ENCODE measurements at regions not wholly inside any gene's neighbourhood (a gene's known extent, or its start where the extent isn't known, plus 50 kb on each side); places are given as distances from the start of the nearest gene placed in this dataset.

- Mint-ChIP-seq H3K9me3 (peaks cover 5% of the 10 kb centered on the region), H3K4me1 (peaks cover 6% of the 10 kb centered on the region), H3K27ac (no peak overlapping the region), H3K27me3 (ENCODE audit: low read depth) (no peaks in the 10 kb centered on the region), H3K36me3 (no peaks in the 10 kb centered on the region), H3K4me3 (no peak overlapping the region)
- no peak for TF ChIP-seq CTCF (IDR thresholded peaks at IDR 0.05; ENCODE audit: unreplicated experiment)
- no peak for DNase-seq (ENCODE audit: low spot score in 2 of 2, unreplicated experiment in 2 of 2)
Measured at GRCh38 chr9:18371621-18372020, 102.3 kb upstream of the ADAMTSL1 start.

GRCh38 chr9:18379073-18379811 is 94.7 kb upstream of the ADAMTSL1 start:
- Mint-ChIP-seq H3K4me1 (peaks cover 7% of the 10 kb centered on the region), H3K4me3 (no peak overlapping the region), H3K36me3 (no peaks in the 10 kb centered on the region), H3K27me3 (ENCODE audit: low read depth) (no peaks in the 10 kb centered on the region), H3K9me3 (peaks cover 5% of the 10 kb centered on the region), H3K27ac (peak overlapping the region; percentile 14)
- no peak for TF ChIP-seq CTCF (IDR thresholded peaks at IDR 0.05; ENCODE audit: unreplicated experiment)
- no peak for DNase-seq (ENCODE audit: low spot score in 2 of 2, unreplicated experiment in 2 of 2)

GRCh38 chr9:18382243-18382642 is 91.7 kb upstream of the ADAMTSL1 start:
- no peak overlapping the region for H3K4me3 Mint-ChIP-seq
- no peaks in the 10 kb centered on the region for H3K36me3 Mint-ChIP-seq
- no peak for DNase-seq (ENCODE audit: low spot score in 2 of 2, unreplicated experiment in 2 of 2)
- peaks cover 10% of the 10 kb centered on the region for H3K4me1 Mint-ChIP-seq
- H3K9me3 Mint-ChIP-seq = no peaks in the 10 kb centered on the region
- TF ChIP-seq CTCF (IDR thresholded peaks at IDR 0.05; ENCODE audit: unreplicated experiment) = no peak
- no peak overlapping the region for H3K27ac Mint-ChIP-seq
- no peaks in the 10 kb centered on the region for H3K27me3 Mint-ChIP-seq (ENCODE audit: low read depth)

DNA sequence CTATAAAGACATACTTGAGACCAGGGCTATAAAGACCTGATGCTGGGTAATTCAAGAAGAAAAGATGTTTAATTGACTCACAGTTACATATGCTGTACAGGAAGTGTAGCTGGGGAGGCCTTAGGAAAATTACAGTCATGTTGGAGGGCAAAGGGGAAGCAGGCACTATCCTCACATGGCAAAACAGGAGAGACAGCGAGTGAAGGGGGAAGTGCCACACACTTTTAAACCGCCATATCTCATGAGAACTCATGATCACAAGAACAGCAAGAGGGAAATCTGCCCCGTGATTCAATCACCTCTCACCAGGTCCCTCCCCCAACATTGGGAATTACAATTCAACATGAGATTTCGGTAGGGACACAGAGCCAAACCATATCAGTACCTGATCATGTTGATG is 89.9 kb upstream of the ADAMTSL1 start:
- H3K27me3 Mint-ChIP-seq (ENCODE audit: low read depth) = no peaks in the 10 kb centered on the region
- no peak for TF ChIP-seq CTCF (IDR thresholded peaks at IDR 0.05; ENCODE audit: unreplicated experiment)
- H3K9me3 Mint-ChIP-seq = no peaks in the 10 kb centered on the region
- no peak overlapping the region for H3K4me3 Mint-ChIP-seq
- no peak for DNase-seq (ENCODE audit: low spot score in 2 of 2, unreplicated experiment in 2 of 2)
- no peaks in the 10 kb centered on the region for H3K36me3 Mint-ChIP-seq
- H3K27ac Mint-ChIP-seq = no peak overlapping the region
- H3K4me1 Mint-ChIP-seq = peaks cover 9% of the 10 kb centered on the region

- Mint-ChIP-seq H3K9me3 (no peaks in the 10 kb centered on the region), H3K27me3 (ENCODE audit: low read depth) (no peaks in the 10 kb centered on the region), H3K4me3 (no peak overlapping the region), H3K27ac (no peak overlapping the region), H3K36me3 (no peaks in the 10 kb centered on the region), H3K4me1 (peaks cover 4% of the 10 kb centered on the region)
- no peak for TF ChIP-seq CTCF (IDR thresholded peaks at IDR 0.05; ENCODE audit: unreplicated experiment)
- no peak for DNase-seq (ENCODE audit: low spot score in 2 of 2, unreplicated experiment in 2 of 2)
Measured at GRCh38 chr9:18385696-18386490, 88.1 kb upstream of the ADAMTSL1 start.

Data from mesothelial cell of epicardium (in vitro differentiated cells).